NCI-H2029 (cell line): ENCODE measurements at regions not wholly inside any gene's neighbourhood (a gene's known extent, or its start where the extent isn't known, plus 50 kb on each side); places are given as distances from the start of the nearest gene placed in this dataset.
"Not testable (repeated sequence)": the region's sequence is repeated elsewhere in the genome, so short reads cannot be mapped to it uniquely, and the experiment has no call there.

Experiments
- DNase-seq: peaks from one replicate; lab custom pipeline; 2025; lab: John Stamatoyannopoulos, UW

GRCh38 chr4:141346144-141346543, 125.4 kb downstream of the ZNF330 start:
- DNase-seq: peak; percentile 42

GRCh38 chr4:141347684-141348083, 127.0 kb downstream of the ZNF330 start:
- no peak for DNase-seq

GRCh38 chr4:141348125-141348524, 127.4 kb downstream of the ZNF330 start:
- no peak for DNase-seq

GRCh38 chr4:141348573-141348972, 127.9 kb downstream of the ZNF330 start:
- DNase-seq: no peak

DNA sequence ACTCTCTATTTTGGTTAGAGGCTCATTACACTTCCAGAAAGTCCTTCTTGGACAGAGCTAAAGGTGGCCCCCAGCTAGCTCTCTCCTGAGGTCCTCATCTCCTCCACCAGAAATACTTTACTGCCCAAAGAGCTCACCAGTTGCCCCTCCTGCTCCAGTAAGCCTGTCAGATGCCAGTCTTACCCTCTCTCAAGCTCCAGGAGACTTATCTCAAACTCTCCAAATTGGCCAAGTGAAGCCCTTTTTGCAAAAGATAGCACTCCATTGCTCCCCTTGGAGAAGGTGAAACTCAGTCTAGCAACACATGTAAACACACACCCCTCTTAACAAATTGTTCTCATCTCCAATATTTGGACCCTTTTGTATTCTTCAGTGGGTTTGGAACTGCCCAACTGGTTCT, 128.5 kb downstream of the ZNF330 start:
- no peak for DNase-seq

DNA sequence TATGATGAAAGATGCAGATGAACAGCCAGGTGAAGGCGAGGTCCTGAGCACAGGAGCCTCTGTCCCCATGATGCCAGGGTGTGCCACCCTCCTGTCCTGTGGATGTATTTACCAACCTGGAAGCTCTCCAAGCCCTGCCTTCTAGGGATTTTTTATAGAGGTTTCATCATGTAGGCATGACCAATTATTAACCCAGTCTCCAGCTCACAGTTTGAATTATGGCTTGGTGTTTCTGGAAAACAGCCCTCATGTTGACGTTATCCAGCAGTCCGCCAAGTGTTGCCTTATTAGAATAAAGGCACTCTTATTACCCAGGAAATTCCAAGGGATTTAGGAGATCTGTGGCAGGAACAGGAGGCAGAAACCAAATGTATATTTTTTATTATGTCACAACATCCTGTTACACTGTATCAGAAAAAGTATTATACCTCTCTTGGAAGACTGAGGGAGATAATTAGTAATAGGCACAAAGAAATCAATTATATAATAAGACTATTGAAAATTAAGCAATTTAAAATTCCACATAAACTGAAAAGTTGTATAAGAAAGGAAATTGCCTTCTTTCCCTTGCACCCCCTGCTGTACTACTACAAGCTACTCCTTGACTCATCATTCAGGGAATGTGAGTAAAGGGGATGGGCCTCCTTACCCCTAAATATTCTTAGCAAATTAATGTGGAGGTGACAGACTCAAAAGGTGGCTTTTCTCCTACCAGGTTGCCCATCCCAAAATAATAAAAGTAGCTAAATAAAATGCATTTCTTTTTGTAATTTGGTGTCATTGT, 129.6 kb downstream of the ZNF330 start:
- peak; percentile 49 for DNase-seq

- DNase-seq: no peak
Measured at GRCh38 chr4:141352331-141352730, 131.6 kb downstream of the ZNF330 start.

DNA sequence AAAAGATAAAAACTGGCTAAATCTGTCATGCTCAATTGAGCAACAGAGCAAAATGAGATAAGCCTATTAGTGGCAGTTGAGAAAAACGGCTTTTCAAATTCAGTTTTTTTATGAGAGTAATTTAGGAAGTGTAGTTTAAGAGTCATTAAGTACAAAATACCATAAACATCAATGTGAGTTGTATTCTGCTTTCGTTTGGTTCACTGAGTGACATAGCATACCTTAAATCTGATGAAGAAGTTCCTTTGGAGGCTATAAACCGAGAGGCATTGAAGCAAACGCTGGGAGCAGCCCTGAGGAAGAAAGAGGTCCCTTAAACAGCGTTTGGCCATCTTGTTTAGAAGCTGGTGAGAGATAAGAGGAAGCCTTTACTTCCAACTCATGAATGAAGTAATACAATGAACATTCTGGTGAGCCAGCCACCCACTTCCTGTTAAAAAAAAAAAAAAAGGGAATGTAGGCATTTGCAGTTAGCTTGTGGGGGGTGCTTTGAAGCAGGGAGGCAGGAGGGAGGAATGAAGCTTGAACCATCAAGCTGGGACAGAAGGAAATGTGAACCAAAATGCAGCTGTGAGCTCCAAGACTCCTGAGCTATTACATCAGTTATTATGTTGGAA, 132.3 kb downstream of the ZNF330 start:
- no peak for DNase-seq

- DNase-seq: no peak
Measured at GRCh38 chr4:141356321-141356962, 135.7 kb downstream of the ZNF330 start.

GRCh38 chr4:141356963-141357335, 136.3 kb downstream of the ZNF330 start:
- DNase-seq: no peak

DNA sequence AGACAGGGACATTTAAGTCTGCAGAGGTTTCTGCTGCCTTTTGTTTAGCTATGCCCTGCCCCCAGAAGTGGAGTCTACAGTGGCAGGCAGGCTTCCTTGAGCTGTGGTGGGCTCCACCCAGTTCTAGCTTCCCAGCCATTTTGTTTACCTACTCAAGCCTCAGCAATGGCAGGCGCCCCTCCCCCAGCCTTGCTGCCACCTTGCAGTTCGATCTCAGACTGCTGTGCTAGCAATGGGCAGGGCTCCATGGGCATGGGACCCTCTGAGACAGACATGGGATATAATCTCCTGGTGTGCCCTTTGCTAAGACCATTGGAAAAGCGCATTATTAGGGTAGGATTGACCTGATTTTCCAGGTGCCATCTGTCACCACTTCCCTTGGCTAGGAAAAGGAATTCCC, 147.5 kb downstream of the ZNF330 start:
- not testable (repeated sequence) for DNase-seq

- DNase-seq: no peak
Measured at GRCh38 chr4:141371206-141371605, 150.5 kb downstream of the ZNF330 start.

- DNase-seq: peak; percentile 81
Measured at GRCh38 chr4:141375855-141376254, 155.2 kb downstream of the ZNF330 start.

DNA sequence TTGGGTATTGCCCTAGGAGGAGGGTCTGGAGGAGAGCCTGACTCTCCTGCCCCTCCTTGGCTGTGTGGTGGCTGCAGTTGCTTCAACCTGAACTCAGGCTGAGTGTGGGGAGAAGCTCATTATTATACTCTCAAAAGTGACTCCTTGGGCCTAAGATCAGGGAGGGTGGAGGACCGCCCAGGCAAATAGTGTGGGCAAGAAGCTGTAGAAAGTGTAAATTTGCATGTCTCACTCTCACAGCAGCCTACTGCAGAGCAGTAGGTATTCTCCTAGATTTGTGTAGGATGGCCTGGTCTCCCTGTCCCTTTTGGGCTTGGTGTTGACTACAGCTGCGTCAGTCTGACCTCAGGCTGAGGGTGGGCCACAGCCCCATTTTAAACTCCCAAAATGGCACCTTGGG, 156.1 kb downstream of the ZNF330 start:
- DNase-seq: no peak

DNA sequence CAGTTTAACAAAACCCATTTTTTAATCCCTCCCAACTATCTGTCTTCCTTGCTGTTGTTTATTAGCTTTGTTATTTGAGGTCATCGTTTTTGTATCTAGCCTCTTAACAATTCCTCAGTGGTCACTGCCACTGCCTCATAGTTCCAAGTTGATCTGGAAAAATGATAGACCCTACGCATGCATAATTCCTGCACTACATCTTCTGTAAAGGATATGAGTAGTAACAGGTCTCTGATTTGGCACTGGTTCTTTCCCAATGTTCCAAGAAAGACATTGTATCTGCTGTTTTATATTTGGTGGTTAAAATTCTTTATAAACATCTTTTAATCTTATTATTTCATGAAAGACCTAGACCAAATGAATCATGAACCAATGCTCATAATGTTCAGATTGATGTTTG, 166.6 kb downstream of the ZNF330 start:
- no peak for DNase-seq

- DNase-seq: no peak
Measured at GRCh38 chr4:141388481-141388880, 167.8 kb downstream of the ZNF330 start.

DNA sequence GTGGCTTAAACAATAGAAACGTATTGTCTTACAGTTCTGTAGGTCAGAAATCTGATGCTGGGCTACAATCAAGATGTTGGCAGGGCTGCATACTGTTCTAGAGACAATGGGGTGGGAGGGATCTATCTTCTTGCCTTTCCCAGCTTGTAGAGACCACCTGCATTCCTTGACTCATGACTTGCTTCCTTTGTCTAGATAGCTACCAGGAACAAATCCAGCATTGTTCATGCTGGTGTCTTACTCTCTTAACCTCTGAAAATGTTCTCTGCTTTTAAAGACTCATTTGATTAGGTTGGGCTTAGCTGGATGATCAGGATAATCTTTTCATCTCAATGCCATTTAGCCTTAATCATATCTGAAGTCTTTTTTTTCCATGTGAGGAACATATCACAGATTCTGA, 169.0 kb downstream of the ZNF330 start:
- no peak for DNase-seq

DNA sequence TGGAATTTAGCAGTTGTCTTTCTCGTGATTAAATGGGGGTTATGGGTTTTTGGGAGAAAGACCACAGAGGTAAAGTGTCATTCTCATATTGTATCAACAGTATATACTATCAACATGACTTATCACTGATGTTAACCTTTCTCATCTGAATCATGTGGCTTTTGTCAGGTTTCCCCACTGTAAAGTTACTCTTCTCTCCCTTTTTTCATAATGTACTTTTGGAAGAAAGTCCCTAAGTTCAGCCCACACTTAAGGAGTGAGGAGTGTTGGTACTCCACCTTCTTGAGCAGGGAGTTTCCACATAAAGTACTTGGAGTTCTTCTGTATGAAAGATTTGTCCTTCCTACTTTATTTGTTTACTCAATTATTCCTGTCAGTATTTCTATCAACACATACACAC, 169.9 kb downstream of the ZNF330 start:
- no peak for DNase-seq

GRCh38 chr4:141391293-141391692, 170.6 kb downstream of the ZNF330 start:
- DNase-seq: peak; percentile 56

DNA sequence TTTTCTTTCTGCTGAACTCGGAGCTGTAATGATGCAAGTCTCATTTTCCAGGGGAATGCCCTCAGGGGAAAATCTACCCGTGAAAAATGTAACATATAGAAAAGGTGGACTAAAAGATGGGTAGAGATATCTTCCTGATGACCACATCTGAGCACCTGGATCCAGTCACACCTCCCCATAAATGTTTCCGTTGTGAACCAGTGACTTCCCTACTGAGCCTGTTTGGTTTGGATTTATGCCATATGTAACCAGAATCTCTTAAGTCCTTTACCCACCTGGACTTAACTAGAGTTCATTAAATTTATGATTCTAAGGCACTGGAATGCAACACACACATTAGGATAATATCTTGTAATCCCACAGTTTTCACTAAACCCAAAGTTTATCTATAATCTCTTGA, 171.1 kb downstream of the ZNF330 start:
- DNase-seq: peak; percentile 82

GRCh38 chr4:141395246-141395830, 174.6 kb downstream of the ZNF330 start:
- DNase-seq: no peak

DNA sequence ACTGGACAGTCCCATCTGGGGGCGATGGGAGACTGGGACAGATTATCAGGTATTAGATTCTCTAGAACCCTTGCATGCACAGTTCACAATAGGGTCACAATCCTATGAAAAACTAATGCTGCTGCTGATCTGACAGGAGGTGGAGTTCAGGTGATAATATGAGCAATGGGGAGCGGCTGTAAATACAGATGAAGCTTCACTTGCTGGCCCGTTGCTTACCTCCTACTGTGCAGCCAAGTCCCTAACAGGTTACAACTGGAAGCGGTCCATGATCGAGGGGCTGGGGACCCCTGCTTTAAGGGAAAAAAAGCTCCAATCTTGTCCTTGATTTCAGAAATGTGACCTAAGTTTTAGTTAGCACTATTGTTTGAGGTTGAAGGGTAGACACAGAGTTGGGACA, 175.2 kb downstream of the ZNF330 start:
- DNase-seq: no peak

GRCh38 chr4:141402712-141403111, 182.0 kb downstream of the ZNF330 start:
- DNase-seq: no peak
